GM12891 (cell line): ENCODE measurements at regions not wholly inside any gene's neighbourhood (a gene's known extent, or its start where the extent isn't known, plus 50 kb on each side); places are given as distances from the start of the nearest gene placed in this dataset.

Experiments
- POLR2A ChIP-seq: IDR thresholded peaks from 2 replicates; pipeline ENCODE4 v1.6.1; 2011; ENCODE audit warnings: low read depth, low read length, control low read depth
- POLR2AphosphoS5 ChIP-seq: IDR thresholded peaks from 2 replicates; pipeline ENCODE4 v1.6.1; 2011; ENCODE audit warnings: low read depth, low read length, control low read depth
- SPI1 ChIP-seq: IDR thresholded peaks from 2 replicates; pipeline ENCODE4 v1.6.1; 2011; ENCODE audit warnings: low read depth, low read length, control low read depth
- TAF1 ChIP-seq: IDR thresholded peaks from 2 replicates; pipeline ENCODE4 v1.6.1; 2011; ENCODE audit warnings: low read depth, low read length, control low read depth

DNA sequence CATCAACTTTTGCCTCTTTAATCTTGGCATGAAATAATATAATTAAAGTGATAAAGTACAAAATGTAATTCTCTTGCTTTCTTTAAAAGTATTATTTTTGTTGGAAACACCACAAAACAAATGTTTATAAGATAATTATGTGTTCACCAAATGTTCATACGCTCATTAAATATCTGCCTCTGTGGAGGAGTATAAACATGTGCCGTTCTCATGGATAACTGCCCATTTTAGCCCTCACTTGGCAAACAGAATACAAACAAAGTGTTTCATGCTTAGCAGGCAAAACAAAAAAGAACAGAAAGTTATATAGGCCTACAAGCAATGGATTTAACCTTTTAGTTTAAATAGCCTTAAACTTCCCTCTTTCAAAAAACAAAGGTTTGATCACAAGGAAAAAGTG is 800.5 kb upstream of the DIAPH2 start:
- no peak for TF ChIP-seq POLR2A
- TF ChIP-seq POLR2AphosphoS5 = no peak
- TF ChIP-seq TAF1 = no peak
- TF ChIP-seq SPI1 = no peak
